ENCODE measurements at regions not wholly inside any gene's neighbourhood (a gene's known extent, or its start where the extent isn't known, plus 50 kb on each side); places are given as distances from the start of the nearest gene placed in this dataset.

DNA sequence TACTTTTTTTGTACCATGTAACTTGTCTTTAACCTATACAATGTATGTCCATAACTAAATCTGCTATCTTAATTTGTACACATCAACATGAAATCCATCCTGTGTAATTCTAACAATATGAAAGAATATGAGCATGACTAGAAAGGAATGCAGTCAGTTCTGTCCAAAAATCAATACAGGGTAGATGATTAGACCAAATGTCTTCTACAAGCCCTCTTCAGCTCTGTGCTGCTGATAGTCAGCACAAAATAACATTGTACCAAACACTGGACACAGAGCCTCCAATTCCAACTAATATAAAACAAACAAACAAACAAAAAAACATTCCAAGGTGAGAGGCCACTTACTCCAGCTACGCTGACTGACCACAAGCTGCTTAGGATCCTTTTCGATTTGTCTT is 301.4 kb upstream of the IRAK1BP1 start:
- no peaks in the 10 kb centered on the region for H3K36me3 ChIP-seq (replicated peaks)
- no peaks in the 10 kb centered on the region; the same call in 1 of the 2 replicates for H3K9me3 ChIP-seq
- no peaks in the 10 kb centered on the region for H3K27me3 ChIP-seq (ENCODE audit: low read depth)
- H3K4me3 ChIP-seq: no peak overlapping the region
- peaks cover 6% of the 10 kb centered on the region; the same call in 1 of the 2 replicates for H3K4me1 ChIP-seq
- no peak for DNase-seq (ENCODE audit: low spot score in 2 of 2)
- in situ Hi-C loops (cut with MboI; ENCODE audit: low sequenced_read_pairs): no loop called here

DNA sequence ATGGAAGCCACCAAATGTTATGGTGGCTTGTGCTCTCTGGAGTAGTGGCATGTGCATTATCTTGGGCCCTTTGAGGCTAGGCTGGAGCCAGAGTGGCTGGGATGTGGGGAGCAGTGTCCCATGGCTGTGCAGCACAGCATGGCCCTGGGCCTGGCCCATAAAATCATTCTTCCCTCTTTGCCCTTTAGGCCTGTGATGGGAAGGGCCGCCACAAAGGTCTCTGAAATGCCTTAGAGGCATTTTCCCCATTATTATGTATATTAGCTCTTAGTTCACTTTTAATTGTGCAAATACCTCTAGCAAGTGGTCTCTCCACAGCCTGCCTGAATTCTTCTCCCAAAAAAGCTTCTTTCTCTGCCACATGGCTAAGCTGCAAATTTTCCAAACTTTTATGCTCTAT is 297.3 kb upstream of the IRAK1BP1 start:
- Histone ChIP-seq H3K36me3 (replicated peaks) (no peaks in the 10 kb centered on the region), H3K4me1 (peaks cover 6% of the 10 kb centered on the region; the same call in 1 of the 2 replicates), H3K9me3 (no peaks in the 10 kb centered on the region), H3K27me3 (ENCODE audit: low read depth) (no peaks in the 10 kb centered on the region), H3K4me3 (no peak overlapping the region)
- in situ Hi-C loops (cut with MboI; ENCODE audit: low sequenced_read_pairs): no loop called here
- DNase-seq (ENCODE audit: low spot score in 2 of 2): peak; percentile 40 to 42

DNA sequence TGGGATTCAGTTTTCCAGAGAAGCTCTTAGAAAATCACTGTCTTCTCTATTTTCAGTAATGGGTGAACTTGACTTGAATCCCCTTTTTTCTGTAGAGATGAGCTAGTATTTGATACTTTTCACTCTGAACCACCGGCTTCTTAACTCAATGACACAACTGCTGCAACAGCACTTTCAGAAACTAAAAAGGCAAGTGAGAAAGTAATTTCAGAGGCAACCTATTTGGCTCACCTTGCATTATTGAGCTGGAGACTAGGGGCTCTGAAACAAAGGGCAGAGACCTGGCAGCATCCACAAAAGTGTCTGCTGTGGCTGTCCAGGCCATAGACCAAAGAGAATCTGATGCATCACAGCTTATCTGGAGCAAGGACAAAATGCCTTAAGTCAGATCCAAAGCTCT is 289.8 kb upstream of the IRAK1BP1 start:
- no peaks in the 10 kb centered on the region for H3K36me3 ChIP-seq (replicated peaks)
- in situ Hi-C loops (cut with MboI; ENCODE audit: low sequenced_read_pairs): no loop called here
- no peaks in the 10 kb centered on the region; the same call in 1 of the 2 replicates for H3K27me3 ChIP-seq (ENCODE audit: low read depth)
- H3K4me1 ChIP-seq: no peaks in the 10 kb centered on the region
- H3K4me3 ChIP-seq: no peak overlapping the region
- no peak for DNase-seq (ENCODE audit: low spot score in 2 of 2)
- no peaks in the 10 kb centered on the region for H3K9me3 ChIP-seq

DNA sequence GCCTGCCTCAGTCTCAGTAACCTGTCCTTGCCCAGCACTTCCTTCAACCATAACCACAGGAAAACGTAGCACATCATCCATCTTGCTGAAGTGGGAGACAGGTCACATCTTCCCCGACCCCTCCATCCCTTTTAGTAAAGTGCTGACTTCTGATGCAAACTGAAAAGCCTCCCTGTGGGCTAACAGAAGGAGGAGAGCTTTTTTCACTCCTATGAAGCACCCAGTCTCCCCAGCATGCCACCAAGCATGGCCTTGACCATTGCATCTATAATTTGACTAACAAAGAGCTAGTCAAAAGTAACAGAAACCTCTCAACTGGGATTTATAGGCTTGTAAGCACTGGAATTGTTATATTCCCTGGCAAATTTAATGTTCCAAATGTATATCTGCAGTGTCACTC is 288.9 kb upstream of the IRAK1BP1 start:
- no peaks in the 10 kb centered on the region; the same call in 1 of the 2 replicates for H3K27me3 ChIP-seq (ENCODE audit: low read depth)
- no peak for DNase-seq (ENCODE audit: low spot score in 2 of 2)
- in situ Hi-C loops (cut with MboI; ENCODE audit: low sequenced_read_pairs): no loop called here
- H3K36me3 ChIP-seq (replicated peaks): no peaks in the 10 kb centered on the region
- H3K4me1 ChIP-seq: no peaks in the 10 kb centered on the region
- no peak overlapping the region for H3K4me3 ChIP-seq
- H3K9me3 ChIP-seq: no peaks in the 10 kb centered on the region

DNA sequence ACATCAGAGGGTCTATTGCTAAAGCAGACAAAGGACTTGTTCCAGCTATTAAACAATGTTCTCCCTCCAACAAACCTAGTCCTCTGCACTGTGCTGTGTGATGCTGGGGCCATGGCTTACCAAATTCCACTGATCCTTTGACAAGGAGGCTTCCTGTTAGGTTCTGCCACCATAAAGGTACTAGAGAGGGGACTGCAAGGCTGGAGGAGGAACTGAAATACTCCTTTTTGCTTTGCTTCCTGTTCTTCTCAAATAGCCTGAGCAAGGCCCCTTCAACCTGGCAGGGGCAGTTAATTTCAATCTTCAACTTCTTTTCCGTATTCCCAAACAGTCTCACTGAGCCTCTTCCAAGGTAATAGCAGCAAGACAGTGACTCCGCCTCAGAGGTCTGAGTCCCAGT is 286.4 kb upstream of the IRAK1BP1 start:
- in situ Hi-C loops (cut with MboI; ENCODE audit: low sequenced_read_pairs): no loop called here
- Histone ChIP-seq H3K27me3 (ENCODE audit: low read depth) (peaks cover 3% of the 10 kb centered on the region), H3K4me1 (no peaks in the 10 kb centered on the region), H3K36me3 (replicated peaks) (no peaks in the 10 kb centered on the region), H3K9me3 (no peaks in the 10 kb centered on the region), H3K4me3 (no peak overlapping the region)
- DNase-seq (ENCODE audit: low spot score in 2 of 2): no peak

DNA sequence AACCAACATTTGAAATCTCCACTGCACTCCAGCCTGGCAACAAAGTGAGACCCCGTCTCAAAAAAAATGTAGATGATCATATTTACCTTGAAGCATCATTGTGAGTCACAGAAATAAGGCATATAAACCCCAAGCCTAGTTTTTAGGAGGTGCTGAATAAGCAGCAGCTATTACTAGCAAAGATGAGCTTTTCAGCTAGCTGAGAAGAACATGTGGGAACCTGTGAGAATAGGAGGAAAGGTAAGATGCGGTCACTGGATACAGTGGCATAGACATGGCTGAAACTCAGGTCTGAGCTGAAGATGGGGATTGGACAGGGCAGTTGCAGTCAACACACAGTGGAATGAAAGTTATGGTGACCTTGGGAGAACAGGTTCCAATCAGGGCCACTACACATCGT is 284.3 kb upstream of the IRAK1BP1 start:
- DNase-seq (ENCODE audit: low spot score in 2 of 2): no peak
- no peaks in the 10 kb centered on the region for H3K4me1 ChIP-seq
- in situ Hi-C loops (cut with MboI; ENCODE audit: low sequenced_read_pairs): no loop called here
- peaks cover 3% of the 10 kb centered on the region for H3K27me3 ChIP-seq (ENCODE audit: low read depth)
- no peak overlapping the region for H3K4me3 ChIP-seq
- no peaks in the 10 kb centered on the region for H3K36me3 ChIP-seq (replicated peaks)
- no peaks in the 10 kb centered on the region for H3K9me3 ChIP-seq

DNA sequence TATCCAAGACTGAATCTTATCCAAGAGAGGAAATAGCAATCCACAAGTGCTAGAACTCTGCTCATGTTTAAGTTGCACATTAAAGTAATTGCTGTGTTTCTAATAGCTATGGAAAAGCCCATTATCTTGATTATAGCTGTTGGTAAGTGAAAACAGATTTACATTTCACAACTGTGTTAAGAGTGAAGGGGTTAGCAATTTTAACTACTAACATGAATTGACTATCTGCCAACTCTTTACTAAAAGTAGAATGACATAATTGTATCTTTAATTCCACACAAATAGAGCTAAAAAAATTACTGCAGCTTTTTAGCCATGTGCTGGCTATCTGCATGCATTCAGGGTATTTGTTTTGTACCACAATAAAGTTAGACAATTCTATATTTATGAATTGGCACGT is 277.9 kb upstream of the IRAK1BP1 start:
- no peak overlapping the region for H3K4me3 ChIP-seq
- no peaks in the 10 kb centered on the region for H3K36me3 ChIP-seq (replicated peaks)
- in situ Hi-C loops (cut with MboI; ENCODE audit: low sequenced_read_pairs): no loop called here
- no peaks in the 10 kb centered on the region for H3K4me1 ChIP-seq
- no peak for DNase-seq (ENCODE audit: low spot score in 2 of 2)
- no peaks in the 10 kb centered on the region for H3K9me3 ChIP-seq
- H3K27me3 ChIP-seq (ENCODE audit: low read depth): peaks cover 3% of the 10 kb centered on the region

DNA sequence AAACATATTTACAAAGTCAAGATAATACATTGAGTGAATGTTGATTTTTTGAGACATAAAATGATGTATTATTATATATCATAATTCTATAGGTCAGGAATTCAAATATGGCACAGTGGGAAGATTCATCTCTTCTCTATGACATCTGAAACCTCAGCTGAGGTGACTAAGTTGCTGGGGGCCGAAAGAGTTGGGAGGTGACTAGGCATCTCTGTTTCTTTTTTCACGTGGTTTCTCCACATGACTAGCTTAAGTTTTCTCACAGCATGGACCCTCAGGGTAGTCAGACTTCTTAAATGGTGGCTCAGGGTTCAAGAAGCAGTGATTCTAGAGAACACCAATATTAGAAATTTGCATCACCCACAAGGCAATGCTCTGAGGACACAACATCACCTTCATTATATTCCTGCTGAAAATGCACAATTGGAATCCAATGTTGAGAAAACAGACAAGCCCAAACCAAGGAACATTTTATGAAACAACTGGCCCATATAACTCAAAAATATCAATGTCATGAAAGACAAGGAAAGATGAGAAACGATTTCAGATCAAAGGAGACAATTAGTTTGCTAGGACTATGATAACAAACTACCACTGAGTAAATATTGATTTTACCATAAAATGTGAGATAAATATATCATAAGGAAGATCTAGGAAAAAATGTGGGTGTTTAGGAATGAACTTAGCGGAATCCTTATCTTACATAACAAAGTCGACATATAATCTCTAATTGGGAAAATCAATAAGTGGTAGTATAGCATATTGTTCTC is 273.3 kb upstream of the IRAK1BP1 start:
- Histone ChIP-seq H3K36me3 (replicated peaks) (no peaks in the 10 kb centered on the region), H3K27me3 (ENCODE audit: low read depth) (no peaks in the 10 kb centered on the region), H3K4me3 (no peak overlapping the region), H3K9me3 (no peaks in the 10 kb centered on the region), H3K4me1 (no peaks in the 10 kb centered on the region)
- in situ Hi-C loops (cut with MboI; ENCODE audit: low sequenced_read_pairs): no loop called here
- no peak for DNase-seq (ENCODE audit: low spot score in 2 of 2)

DNA sequence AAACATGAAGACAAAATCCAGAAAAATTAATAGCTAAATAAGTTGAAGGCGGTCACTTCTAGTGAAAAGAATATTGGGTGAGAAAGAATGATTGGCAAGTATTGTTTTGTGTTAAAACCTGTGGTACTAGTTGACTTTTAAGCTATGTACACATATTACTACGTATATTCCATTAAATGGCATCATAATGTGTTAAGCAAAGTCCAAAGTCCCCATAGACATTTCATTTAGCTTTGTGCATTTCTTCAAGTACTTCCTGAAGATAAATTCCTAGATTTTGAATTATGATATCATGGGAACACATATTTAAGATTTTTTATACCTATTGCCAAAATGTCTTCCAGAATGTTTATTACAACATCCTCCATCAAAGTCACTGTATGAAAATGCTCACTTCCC is 272.7 kb upstream of the IRAK1BP1 start:
- Histone ChIP-seq H3K9me3 (no peaks in the 10 kb centered on the region), H3K4me1 (no peaks in the 10 kb centered on the region), H3K4me3 (no peak overlapping the region), H3K36me3 (replicated peaks) (no peaks in the 10 kb centered on the region), H3K27me3 (ENCODE audit: low read depth) (no peaks in the 10 kb centered on the region)
- in situ Hi-C loops (cut with MboI; ENCODE audit: low sequenced_read_pairs): no loop called here
- DNase-seq (ENCODE audit: low spot score in 2 of 2): no peak

DNA sequence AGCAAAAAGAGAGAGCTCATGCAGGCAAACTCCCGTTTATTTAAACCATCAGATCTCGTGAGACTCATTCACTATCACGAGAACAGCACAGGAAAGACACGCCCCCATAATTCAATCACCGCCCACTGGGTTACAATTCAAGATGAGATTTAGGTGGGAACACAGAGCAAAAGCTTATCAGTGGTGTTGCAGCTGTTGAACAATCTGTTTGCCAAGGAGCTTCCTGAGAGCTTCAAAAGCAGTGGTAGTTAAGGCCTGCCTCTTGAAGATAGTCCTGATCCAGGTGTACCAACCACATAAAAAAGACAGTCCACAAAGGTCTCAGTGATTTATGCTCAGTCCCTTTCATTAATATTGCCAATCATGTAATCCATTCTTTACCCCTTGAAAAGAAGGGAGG is 269.4 kb upstream of the IRAK1BP1 start:
- no peak for DNase-seq (ENCODE audit: low spot score in 2 of 2)
- Histone ChIP-seq H3K4me1 (no peaks in the 10 kb centered on the region), H3K9me3 (no peaks in the 10 kb centered on the region), H3K27me3 (ENCODE audit: low read depth) (no peaks in the 10 kb centered on the region), H3K4me3 (no peak overlapping the region), H3K36me3 (replicated peaks) (no peaks in the 10 kb centered on the region)
- in situ Hi-C loops (cut with MboI; ENCODE audit: low sequenced_read_pairs): no loop called here

DNA sequence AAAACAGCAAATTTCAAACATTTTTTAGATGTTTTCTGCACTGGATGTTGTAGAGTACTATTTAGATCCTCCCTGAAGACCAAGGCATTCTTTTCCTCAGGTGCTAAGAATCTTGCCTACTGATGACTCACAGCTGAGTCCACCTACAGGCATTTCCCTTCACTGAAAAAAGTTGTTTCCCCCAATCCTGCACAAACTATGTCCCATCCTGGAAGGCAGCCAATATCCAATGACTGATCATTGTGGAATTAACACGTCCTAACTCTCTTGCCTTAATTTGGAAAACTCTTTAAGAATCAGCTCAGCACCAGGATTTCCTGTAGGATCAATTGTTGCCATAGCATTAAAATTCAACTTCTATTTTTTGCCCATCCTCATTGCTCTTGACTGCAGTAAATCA is 268.4 kb upstream of the IRAK1BP1 start:
- H3K4me1 ChIP-seq: no peaks in the 10 kb centered on the region
- in situ Hi-C loops (cut with MboI; ENCODE audit: low sequenced_read_pairs): no loop called here
- no peak for DNase-seq (ENCODE audit: low spot score in 2 of 2)
- H3K9me3 ChIP-seq: no peaks in the 10 kb centered on the region
- no peaks in the 10 kb centered on the region for H3K27me3 ChIP-seq (ENCODE audit: low read depth)
- H3K4me3 ChIP-seq: no peak overlapping the region
- H3K36me3 ChIP-seq (replicated peaks): no peaks in the 10 kb centered on the region

DNA sequence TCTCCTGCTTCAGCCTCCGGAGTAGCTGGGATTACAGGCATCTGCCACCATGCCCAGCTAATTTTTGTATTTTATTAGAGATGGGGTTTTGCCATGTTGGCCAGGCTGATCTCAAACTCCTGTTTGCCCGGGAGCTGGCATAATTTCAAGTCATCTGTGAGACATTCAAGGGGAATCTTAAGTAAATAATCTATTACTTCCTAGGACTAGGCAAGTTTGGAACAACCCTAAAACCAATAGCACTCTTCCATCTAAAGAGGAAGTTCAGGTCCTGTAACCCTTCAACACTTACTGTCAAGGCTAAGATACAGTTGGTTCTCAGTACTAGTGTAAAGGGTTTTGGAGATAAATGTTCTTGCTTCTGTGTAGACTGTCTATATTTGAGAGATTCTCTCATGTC is 267.8 kb upstream of the IRAK1BP1 start:
- H3K4me3 ChIP-seq: no peak overlapping the region
- in situ Hi-C loops (cut with MboI; ENCODE audit: low sequenced_read_pairs): no loop called here
- no peaks in the 10 kb centered on the region for H3K36me3 ChIP-seq (replicated peaks)
- no peak for DNase-seq (ENCODE audit: low spot score in 2 of 2)
- H3K4me1 ChIP-seq: no peaks in the 10 kb centered on the region
- H3K27me3 ChIP-seq (ENCODE audit: low read depth): no peaks in the 10 kb centered on the region
- H3K9me3 ChIP-seq: no peaks in the 10 kb centered on the region

DNA sequence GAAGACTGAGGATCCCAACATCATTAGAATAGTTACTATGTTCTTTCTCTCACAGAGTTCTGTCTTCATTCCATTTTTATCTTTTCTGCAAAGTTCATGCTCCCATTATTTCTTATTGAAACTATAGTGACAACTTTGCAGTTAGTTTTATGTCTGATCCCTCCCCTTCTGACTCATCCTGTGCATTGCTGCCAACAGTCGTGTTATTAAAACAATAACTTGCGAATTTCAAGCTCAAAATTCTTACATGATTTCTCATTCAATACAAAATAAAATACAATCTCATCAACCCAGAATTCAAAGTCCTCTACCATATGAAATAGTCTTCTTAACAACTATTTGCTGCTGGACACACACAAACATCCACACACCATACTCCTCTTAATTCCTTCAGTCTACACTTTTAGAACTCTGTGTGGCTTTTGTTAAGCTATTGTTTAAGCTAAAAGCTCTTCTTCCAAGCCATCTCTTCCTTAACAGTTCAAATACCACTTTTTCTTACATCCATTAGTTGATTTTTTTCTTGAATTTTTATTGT is 261.4 kb upstream of the IRAK1BP1 start:
- H3K27me3 ChIP-seq (ENCODE audit: low read depth): no peaks in the 10 kb centered on the region
- in situ Hi-C loops (cut with MboI; ENCODE audit: low sequenced_read_pairs): no loop called here
- H3K4me3 ChIP-seq: no peak overlapping the region
- no peak for DNase-seq (ENCODE audit: low spot score in 2 of 2)
- H3K36me3 ChIP-seq (replicated peaks): no peaks in the 10 kb centered on the region
- H3K9me3 ChIP-seq: no peaks in the 10 kb centered on the region
- H3K4me1 ChIP-seq: no peaks in the 10 kb centered on the region

DNA sequence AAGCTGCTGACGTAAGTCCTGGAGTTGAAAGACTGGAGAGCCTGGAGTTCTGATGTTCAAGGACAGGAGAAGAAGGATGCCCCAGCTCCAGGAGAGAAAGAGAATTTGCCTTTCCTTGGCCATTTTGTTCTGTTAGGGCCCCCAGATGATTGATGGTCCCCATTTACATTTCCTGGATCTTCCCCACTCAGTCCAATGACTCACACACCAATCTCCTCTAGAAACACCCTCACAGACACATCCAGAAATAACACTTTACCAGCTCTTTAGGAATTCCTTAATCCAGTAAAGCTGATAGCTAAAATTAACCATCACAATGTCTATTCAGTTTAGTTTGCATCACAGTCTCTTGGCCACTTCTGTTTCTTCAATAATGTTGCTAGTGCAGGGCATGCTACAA is 260.2 kb upstream of the IRAK1BP1 start:
- no peaks in the 10 kb centered on the region for H3K27me3 ChIP-seq (ENCODE audit: low read depth)
- H3K36me3 ChIP-seq (replicated peaks): no peaks in the 10 kb centered on the region
- no peak overlapping the region for H3K4me3 ChIP-seq
- no peak for DNase-seq (ENCODE audit: low spot score in 2 of 2)
- in situ Hi-C loops (cut with MboI; ENCODE audit: low sequenced_read_pairs): no loop called here
- no peaks in the 10 kb centered on the region for H3K4me1 ChIP-seq
- no peaks in the 10 kb centered on the region for H3K9me3 ChIP-seq

Measured in HAP-1 (cell line).